ENCODE measurements at regions not wholly inside any gene's neighbourhood (a gene's known extent, or its start where the extent isn't known, plus 50 kb on each side); places are given as distances from the start of the nearest gene placed in this dataset.

- H3K36me3 Mint-ChIP-seq (ENCODE audit: low read depth) = no peaks in the 10 kb centered on the region
- no peak overlapping the region for H3K27ac Mint-ChIP-seq
- H3K4me1 Mint-ChIP-seq (ENCODE audit: low read depth) = no peaks in the 10 kb centered on the region
- intact Hi-C loops (cut with micrococcal nuclease) = no loop called here
- no peak overlapping the region for H3K4me3 Mint-ChIP-seq
- DNase-seq = no peak
- no peaks in the 10 kb centered on the region for H3K27me3 Mint-ChIP-seq (ENCODE audit: low read depth)
- no peaks in the 10 kb centered on the region for H3K9me3 Mint-ChIP-seq
- CTCF ChIA-PET = no interaction called here
These were observed 1313.7 kb downstream of the BRD1 start for GRCh38 chr22:48513929-48514328.

GRCh38 chr22:48513446-48513845 lies 1314.2 kb downstream of the BRD1 start:
- Mint-ChIP-seq H3K4me3 (no peak overlapping the region), H3K36me3 (ENCODE audit: low read depth) (no peaks in the 10 kb centered on the region), H3K27me3 (ENCODE audit: low read depth) (no peaks in the 10 kb centered on the region), H3K27ac (no peak overlapping the region), H3K9me3 (no peaks in the 10 kb centered on the region), H3K4me1 (ENCODE audit: low read depth) (no peaks in the 10 kb centered on the region)
- CTCF ChIA-PET = no interaction called here
- no peak for DNase-seq
- intact Hi-C loops (cut with micrococcal nuclease) = no loop called here

- Mint-ChIP-seq H3K36me3 (ENCODE audit: low read depth) (no peaks in the 10 kb centered on the region), H3K27me3 (ENCODE audit: low read depth) (no peaks in the 10 kb centered on the region), H3K4me3 (no peak overlapping the region), H3K27ac (no peak overlapping the region), H3K9me3 (no peaks in the 10 kb centered on the region), H3K4me1 (ENCODE audit: low read depth) (no peaks in the 10 kb centered on the region)
- intact Hi-C loops (cut with micrococcal nuclease) = no loop called here
- DNase-seq = no peak
- CTCF ChIA-PET = no interaction called here
These were observed 1315.8 kb downstream of the BRD1 start for GRCh38 chr22:48511781-48512327.

GRCh38 chr22:48511211-48511610 lies 1316.5 kb downstream of the BRD1 start:
- no peaks in the 10 kb centered on the region for H3K4me1 Mint-ChIP-seq (ENCODE audit: low read depth)
- H3K4me3 Mint-ChIP-seq = no peak overlapping the region
- CTCF ChIA-PET = no interaction called here
- no peak for DNase-seq
- no peaks in the 10 kb centered on the region for H3K36me3 Mint-ChIP-seq (ENCODE audit: low read depth)
- intact Hi-C loops (cut with micrococcal nuclease) = no loop called here
- H3K27ac Mint-ChIP-seq = no peak overlapping the region
- H3K27me3 Mint-ChIP-seq (ENCODE audit: low read depth) = no peaks in the 10 kb centered on the region
- no peaks in the 10 kb centered on the region for H3K9me3 Mint-ChIP-seq

- Mint-ChIP-seq H3K4me1 (ENCODE audit: low read depth) (no peaks in the 10 kb centered on the region), H3K27me3 (ENCODE audit: low read depth) (no peaks in the 10 kb centered on the region), H3K4me3 (no peak overlapping the region), H3K36me3 (ENCODE audit: low read depth) (no peaks in the 10 kb centered on the region), H3K9me3 (no peaks in the 10 kb centered on the region), H3K27ac (no peak overlapping the region)
- DNase-seq = no peak
- CTCF ChIA-PET = no interaction called here
- intact Hi-C loops (cut with micrococcal nuclease) = no loop called here
These were observed 1317.1 kb downstream of the BRD1 start for GRCh38 chr22:48510599-48510998.

GRCh38 chr22:48507595-48508350 lies 1319.9 kb downstream of the BRD1 start:
- Mint-ChIP-seq H3K27me3 (ENCODE audit: low read depth) (no peaks in the 10 kb centered on the region), H3K27ac (no peak overlapping the region), H3K4me3 (no peak overlapping the region), H3K36me3 (ENCODE audit: low read depth) (no peaks in the 10 kb centered on the region), H3K4me1 (ENCODE audit: low read depth) (no peaks in the 10 kb centered on the region), H3K9me3 (no peaks in the 10 kb centered on the region)
- CTCF ChIA-PET = no interaction called here
- no peak for DNase-seq
- intact Hi-C loops (cut with micrococcal nuclease) = no loop called here

GRCh38 chr22:48507171-48507570 lies 1320.5 kb downstream of the BRD1 start:
- Mint-ChIP-seq H3K4me3 (no peak overlapping the region), H3K36me3 (ENCODE audit: low read depth) (no peaks in the 10 kb centered on the region), H3K4me1 (ENCODE audit: low read depth) (no peaks in the 10 kb centered on the region), H3K9me3 (no peaks in the 10 kb centered on the region), H3K27me3 (ENCODE audit: low read depth) (no peaks in the 10 kb centered on the region), H3K27ac (no peak overlapping the region)
- intact Hi-C loops (cut with micrococcal nuclease) = no loop called here
- CTCF ChIA-PET = no interaction called here
- DNase-seq = no peak

- H3K4me3 Mint-ChIP-seq = no peak overlapping the region
- intact Hi-C loops (cut with micrococcal nuclease) = no loop called here
- CTCF ChIA-PET = no interaction called here
- DNase-seq = no peak
- H3K9me3 Mint-ChIP-seq = no peaks in the 10 kb centered on the region
- H3K36me3 Mint-ChIP-seq (ENCODE audit: low read depth) = no peaks in the 10 kb centered on the region
- H3K27ac Mint-ChIP-seq = no peak overlapping the region
- H3K27me3 Mint-ChIP-seq (ENCODE audit: low read depth) = no peaks in the 10 kb centered on the region
- H3K4me1 Mint-ChIP-seq (ENCODE audit: low read depth) = no peaks in the 10 kb centered on the region
These were observed 1321.0 kb downstream of the BRD1 start for GRCh38 chr22:48506506-48507145.

GRCh38 chr22:48505891-48506290 lies 1321.8 kb downstream of the BRD1 start:
- H3K27me3 Mint-ChIP-seq (ENCODE audit: low read depth) = no peaks in the 10 kb centered on the region
- no peaks in the 10 kb centered on the region for H3K9me3 Mint-ChIP-seq
- no peak overlapping the region for H3K4me3 Mint-ChIP-seq
- intact Hi-C loops (cut with micrococcal nuclease) = no loop called here
- H3K36me3 Mint-ChIP-seq (ENCODE audit: low read depth) = no peaks in the 10 kb centered on the region
- no peaks in the 10 kb centered on the region for H3K4me1 Mint-ChIP-seq (ENCODE audit: low read depth)
- no peak overlapping the region for H3K27ac Mint-ChIP-seq
- no peak for DNase-seq
- CTCF ChIA-PET = no interaction called here

- CTCF ChIA-PET = no interaction called here
- intact Hi-C loops (cut with micrococcal nuclease) = no loop called here
- Mint-ChIP-seq H3K4me1 (ENCODE audit: low read depth) (no peaks in the 10 kb centered on the region), H3K9me3 (no peaks in the 10 kb centered on the region), H3K4me3 (no peak overlapping the region), H3K27me3 (ENCODE audit: low read depth) (no peaks in the 10 kb centered on the region), H3K27ac (no peak overlapping the region), H3K36me3 (ENCODE audit: low read depth) (no peaks in the 10 kb centered on the region)
- no peak for DNase-seq
These were observed 1323.0 kb downstream of the BRD1 start for GRCh38 chr22:48504519-48505140.

- no peaks in the 10 kb centered on the region for H3K36me3 Mint-ChIP-seq (ENCODE audit: low read depth)
- intact Hi-C loops (cut with micrococcal nuclease) = no loop called here
- no peak for DNase-seq
- H3K4me1 Mint-ChIP-seq (ENCODE audit: low read depth) = no peaks in the 10 kb centered on the region
- no peaks in the 10 kb centered on the region for H3K9me3 Mint-ChIP-seq
- H3K27me3 Mint-ChIP-seq (ENCODE audit: low read depth) = no peaks in the 10 kb centered on the region
- CTCF ChIA-PET = no interaction called here
- no peak overlapping the region for H3K27ac Mint-ChIP-seq
- H3K4me3 Mint-ChIP-seq = no peak overlapping the region
These were observed 1323.8 kb downstream of the BRD1 start for GRCh38 chr22:48503876-48504275.

- Mint-ChIP-seq H3K36me3 (ENCODE audit: low read depth) (no peaks in the 10 kb centered on the region), H3K27me3 (ENCODE audit: low read depth) (no peaks in the 10 kb centered on the region), H3K4me1 (ENCODE audit: low read depth) (no peaks in the 10 kb centered on the region), H3K27ac (no peak overlapping the region), H3K4me3 (no peak overlapping the region), H3K9me3 (no peaks in the 10 kb centered on the region)
- intact Hi-C loops (cut with micrococcal nuclease) = no loop called here
- no peak for DNase-seq
- CTCF ChIA-PET = no interaction called here
These were observed 1324.5 kb downstream of the BRD1 start for GRCh38 chr22:48503035-48503625.

Measured in activated naive CD4-positive, alpha-beta T cell treated with anti-CD3 and anti-CD28 coated beads for 36 hours (primary cell).